H9 (cell line): ENCODE measurements at regions not wholly inside any gene's neighbourhood (a gene's known extent, or its start where the extent isn't known, plus 50 kb on each side); places are given as distances from the start of the nearest gene placed in this dataset.

Experiments used
- DNase-seq: peaks from one replicate; pipeline ENCODE4 v3.0.0-alpha.2; 2017
- H2AFZ ChIP-seq: one replicate; pipeline ENCODE4 v1.6.1; 2013; ENCODE audit warnings: mild to moderate bottlenecking, low read length, control low read depth, moderate library complexity
- H2AK5ac ChIP-seq: 2 replicates; pipeline ENCODE4 v1.6.1; 2013; ENCODE audit warnings: low read length, control low read depth, mixed read lengths; ENCODE audit not compliant: insufficient read length
- H2BK120ac ChIP-seq: one replicate; pipeline ENCODE4 v1.6.1; 2013; ENCODE audit warnings: low read depth, mild to moderate bottlenecking, low read length, control low read depth, inconsistent platforms; ENCODE audit not compliant: poor library complexity, severe bottlenecking
- H2BK12ac ChIP-seq: 2 replicates; pipeline ENCODE4 v1.6.1; 2013; ENCODE audit warnings: low read length, control low read depth, mixed read lengths, low read depth; ENCODE audit not compliant: insufficient read length
- H2BK15ac ChIP-seq: 2 replicates; pipeline ENCODE4 v1.6.1; 2013; ENCODE audit warnings: low read depth, low read length, control low read depth
- H2BK20ac ChIP-seq: one replicate; pipeline ENCODE4 v1.6.1; 2013; ENCODE audit warnings: low read depth, mild to moderate bottlenecking, low read length, control low read depth, inconsistent platforms; ENCODE audit not compliant: poor library complexity, severe bottlenecking
- H2BK5ac ChIP-seq: 2 replicates; pipeline ENCODE4 v1.6.1; 2013; ENCODE audit warnings: low read length, control low read depth, mixed read lengths; ENCODE audit not compliant: insufficient read length
- H3K14ac ChIP-seq: 2 replicates; pipeline ENCODE4 v1.6.1; 2013; ENCODE audit warnings: low read length, control low read depth; ENCODE audit not compliant: insufficient read depth
- H3K18ac ChIP-seq: 2 replicates; pipeline ENCODE4 v1.6.1; 2013; ENCODE audit warnings: low read depth, mild to moderate bottlenecking, mixed read lengths, low read length, control low read depth; ENCODE audit not compliant: insufficient read length
- H3K23ac ChIP-seq: 2 replicates; pipeline ENCODE4 v1.6.1; 2013; ENCODE audit warnings: low read length, control low read depth, mixed read lengths, low read depth; ENCODE audit not compliant: insufficient read length
- H3K23me2 ChIP-seq: 2 replicates; pipeline ENCODE4 v1.6.1; 2013; ENCODE audit warnings: low read depth, mild to moderate bottlenecking, mixed read lengths, low read length, control low read depth; ENCODE audit not compliant: insufficient read length, poor library complexity, severe bottlenecking
- H3K27ac ChIP-seq: 2 replicates; pipeline ENCODE4 v1.5.1; 2013; ENCODE audit warnings: low read length, control low read depth, mixed read lengths, low read depth; ENCODE audit not compliant: insufficient read length
- H3K27me3 ChIP-seq: 2 replicates; pipeline ENCODE4 v1.6.1; 2013; ENCODE audit warnings: low read length, control low read depth, inconsistent platforms; ENCODE audit not compliant: insufficient read depth
- H3K4ac ChIP-seq: 2 replicates; pipeline ENCODE4 v1.6.1; 2013; ENCODE audit warnings: low read depth, mild to moderate bottlenecking, control low read depth, inconsistent platforms, low read length, moderate library complexity
- H3K4me1 ChIP-seq: 2 replicates; pipeline ENCODE4 v1.6.1; 2013; ENCODE audit warnings: low read length, control low read depth, inconsistent platforms; ENCODE audit not compliant: insufficient read depth
- H3K4me2 ChIP-seq: 2 replicates; pipeline ENCODE4 v1.6.1; 2013; ENCODE audit warnings: low read length, control low read depth, mixed read lengths; ENCODE audit not compliant: insufficient read length, insufficient read depth
- H3K56ac ChIP-seq: 2 replicates; pipeline ENCODE4 v1.6.1; 2013; ENCODE audit warnings: low read depth, mild to moderate bottlenecking, mixed read lengths, low read length, control low read depth; ENCODE audit not compliant: insufficient read length
- H3K79me1 ChIP-seq: 2 replicates; pipeline ENCODE4 v1.6.1; 2013; ENCODE audit warnings: low read depth, mild to moderate bottlenecking, moderate library complexity, low read length, control low read depth, inconsistent platforms; ENCODE audit not compliant: insufficient read depth, poor library complexity, severe bottlenecking
- H3K79me2 ChIP-seq: 2 replicates; pipeline ENCODE4 v1.6.1; 2013; ENCODE audit warnings: low read length, control low read depth, inconsistent platforms; ENCODE audit not compliant: insufficient read depth
- H3K9ac ChIP-seq: 2 replicates; pipeline ENCODE4 v1.6.1; 2013; ENCODE audit warnings: low read length, control low read depth, mixed read lengths; ENCODE audit not compliant: insufficient read length; ENCODE audit errors: extremely low read depth
- H3K9me3 ChIP-seq: one replicate; pipeline ENCODE4 v1.6.1; 2013; ENCODE audit warnings: low read depth, low read length, inconsistent platforms; ENCODE audit not compliant: control insufficient read depth
- H3T11ph ChIP-seq: one replicate; pipeline ENCODE4 v1.6.1; 2013; ENCODE audit warnings: mild to moderate bottlenecking, low read length, control low read depth, inconsistent platforms
- H4K20me1 ChIP-seq: one replicate; pipeline ENCODE4 v1.6.1; 2013; ENCODE audit not compliant: control insufficient read depth, insufficient read length, insufficient read depth
- H4K5ac ChIP-seq: 2 replicates; pipeline ENCODE4 v1.6.1; 2013; ENCODE audit warnings: low read depth, mild to moderate bottlenecking, mixed read lengths, low read length, control low read depth; ENCODE audit not compliant: insufficient read length
- H4K8ac ChIP-seq: replicated peaks from 2 replicates; pipeline ENCODE4 v1.6.1; 2013; ENCODE audit warnings: low read length, control low read depth, mixed read lengths, low read depth; ENCODE audit not compliant: insufficient read length
- H4K91ac ChIP-seq: 2 replicates; pipeline ENCODE4 v1.6.1; 2013; ENCODE audit warnings: low read depth, mild to moderate bottlenecking, moderate library complexity, mixed read lengths, low read length, control low read depth; ENCODE audit not compliant: insufficient read length
- H3K27ac Mint-ChIP-seq, 3 experiments: 2 replicates in 2 of 3; 3 replicates in 1 of 3; pipeline ENCODE4 v1.8.0; 2020 to 2021; ENCODE audit warnings: mixed read lengths in 3 of 3, mild to moderate bottlenecking in 1 of 3, moderate library complexity in 1 of 3
- H3K27me3 Mint-ChIP-seq: 2 replicates; pipeline ENCODE4 v1.8.0; 2021; ENCODE audit warnings: low read depth, mild to moderate bottlenecking, moderate library complexity, mixed read lengths
- H3K36me3 Mint-ChIP-seq, 3 experiments: 2 replicates in 2 of 3; 3 replicates in 1 of 3; pipeline ENCODE4 v1.8.0; 2020 to 2021; ENCODE audit warnings: low read depth in 3 of 3, mixed read lengths in 3 of 3; ENCODE audit not compliant: insufficient read depth in 1 of 3
- H3K4me1 Mint-ChIP-seq, 2 experiments: 2 replicates each; pipeline ENCODE4 v1.8.0; 2020; ENCODE audit warnings: mixed read lengths in 2 of 2
- H3K4me3 Mint-ChIP-seq, 2 experiments: 2 replicates in 1 of 2; 3 replicates in 1 of 2; pipeline ENCODE4 v1.8.0; 2020 to 2021; ENCODE audit warnings: mild to moderate bottlenecking in 2 of 2, mixed read lengths in 2 of 2, moderate library complexity in 1 of 2
- H3K9me3 Mint-ChIP-seq, 2 experiments: 2 replicates in 1 of 2; 3 replicates in 1 of 2; pipeline ENCODE4 v1.8.0; 2020; ENCODE audit warnings: mild to moderate bottlenecking in 2 of 2, mixed read lengths in 2 of 2, moderate library complexity in 1 of 2
- CTCF ChIP-seq: fragments of 200-600 bp; sonication (generic); conservative IDR thresholded peaks from 3 replicates; pipeline ENCODE4 v1.8.0; 2021; ENCODE audit warnings: antibody characterized with exemption, mild to moderate bottlenecking
- WGBS: extraction: QIAGEN DNeasy Blood & Tissue Kit; methylation state at CpG from one replicate; pipeline ENCODE4 v1.1.7; 2013; ENCODE audit warnings: missing lambda C conversion rate, low lambda C conversion rate, mixed read lengths; ENCODE audit not compliant: insufficient read length; ENCODE audit errors: extremely low coverage; 5-methylcytosine and 5-hydroxymethylcytosine counted together

- H3K23ac ChIP-seq: no peak overlapping the region
- Mint-ChIP-seq H3K27ac (no peak overlapping the region), H3K36me3 (peaks cover 0 to 4% (median 0%) of the 10 kb centered on the region in 3 experiments; a peak in 2 of 7 replicates), H3K27me3 (no peaks in the 10 kb centered on the region), H3K4me3 (no peak overlapping the region), H3K4me1 (no peaks in the 10 kb centered on the region), H3K9me3 (peaks cover 0 to 5% of the 10 kb centered on the region in 2 experiments; a peak in 2 of 5 replicates)
- H3K4ac ChIP-seq: no peak overlapping the region
- TF ChIP-seq CTCF: no peak
- H4K91ac ChIP-seq: no peak overlapping the region
- no peak overlapping the region for H2BK120ac ChIP-seq
- no peak overlapping the region for H3K14ac ChIP-seq
- no peak overlapping the region for H3K9ac ChIP-seq
- no peak overlapping the region for H2BK12ac ChIP-seq
- H3K4me2 ChIP-seq: no peak overlapping the region
- no peaks in the 10 kb centered on the region for H4K20me1 ChIP-seq
- H3K56ac ChIP-seq: no peak overlapping the region
- no peak for DNase-seq
- H3T11ph ChIP-seq: no peak overlapping the region
- no peaks in the 10 kb centered on the region for H3K27me3 ChIP-seq
- no peaks in the 10 kb centered on the region for H3K79me2 ChIP-seq
- H3K23me2 ChIP-seq: no peaks in the 10 kb centered on the region
- no peak overlapping the region for H4K5ac ChIP-seq
- H2BK5ac ChIP-seq: no peak overlapping the region
- no peaks in the 10 kb centered on the region for H3K79me1 ChIP-seq
- no peaks in the 10 kb centered on the region for H3K9me3 ChIP-seq
- no peak overlapping the region for H3K27ac ChIP-seq
- no CpG with 5 or more reads among the region's 5 CpGs for WGBS
- H3K18ac ChIP-seq: no peak overlapping the region
- no peak overlapping the region for H2AFZ ChIP-seq
- H2BK15ac ChIP-seq: no peak overlapping the region
- H4K8ac ChIP-seq: no peak overlapping the region
- no peak overlapping the region for H2BK20ac ChIP-seq
- no peaks in the 10 kb centered on the region for H3K4me1 ChIP-seq
- no peak overlapping the region for H2AK5ac ChIP-seq
These were observed 870.0 kb upstream of the INTU start for GRCh38 chr4:126762663-126763247.
